ENCODE measurements at regions not wholly inside any gene's neighbourhood (a gene's known extent, or its start where the extent isn't known, plus 50 kb on each side); places are given as distances from the start of the nearest gene placed in this dataset.

- peaks cover 0 to 9% (median 0%) of the 10 kb centered on the region in 11 donors for H3K9me3 Mint-ChIP-seq
- H3K36me3 Mint-ChIP-seq = no peaks in the 10 kb centered on the region
- no peaks in the 10 kb centered on the region for H3K27me3 Mint-ChIP-seq
- no peak for DNase-seq
- no peaks in the 10 kb centered on the region for H3K9me3 ChIP-seq (ENCODE audit: control insufficient read depth in 2 of 3, low read length in 3 of 3)
- ATAC-seq = no peak
- H3K4me1 ChIP-seq (ENCODE audit: control insufficient read depth in 2 of 2, insufficient read depth in 2 of 2, low read length in 2 of 2) = no peaks in the 10 kb centered on the region
- CTCF ChIA-PET = no interaction called here
- no peak overlapping the region for H3K27ac Mint-ChIP-seq
- no peak overlapping the region for H3K4me3 ChIP-seq (ENCODE audit: low read length)
- no peaks in the 10 kb centered on the region for H3K4me1 Mint-ChIP-seq
- POLR2A ChIA-PET = no interaction called here
- no peaks in the 10 kb centered on the region for H3K27me3 ChIP-seq (ENCODE audit: control insufficient read depth in 2 of 2, insufficient read depth in 2 of 2, low read length in 2 of 2)
- H3K4me3 Mint-ChIP-seq = no peak overlapping the region
- no peak overlapping the region for H3K27ac ChIP-seq (ENCODE audit: low read depth, low read length)
- H3K36me3 ChIP-seq (ENCODE audit: control insufficient read depth in 2 of 3, insufficient read depth in 3 of 3, low read length in 3 of 3) = no peaks in the 10 kb centered on the region
- intact Hi-C loops (cut with micrococcal nuclease) = no loop called here
These were observed 1102.2 kb downstream of the TUSC7 start for GRCh38 chr3:117811786-117812185.

GRCh38 chr3:117814975-117815374 lies 1105.4 kb downstream of the TUSC7 start:
- DNase-seq (no peak), ATAC-seq (no peak)
- Mint-ChIP-seq H3K27me3 (no peaks in the 10 kb centered on the region), H3K4me1 (no peaks in the 10 kb centered on the region), H3K27ac (no peak overlapping the region), H3K9me3 (peaks cover 0 to 9% (median 0%) of the 10 kb centered on the region in 11 donors), H3K4me3 (no peak overlapping the region), H3K36me3 (no peaks in the 10 kb centered on the region)
- POLR2A ChIA-PET = no interaction called here
- Histone ChIP-seq H3K36me3 (ENCODE audit: control insufficient read depth in 2 of 3, insufficient read depth in 3 of 3, low read length in 3 of 3) (no peaks in the 10 kb centered on the region), H3K4me1 (ENCODE audit: control insufficient read depth in 2 of 2, insufficient read depth in 2 of 2, low read length in 2 of 2) (no peaks in the 10 kb centered on the region), H3K4me3 (ENCODE audit: low read length) (no peak overlapping the region), H3K9me3 (ENCODE audit: control insufficient read depth in 2 of 3, low read length in 3 of 3) (no peaks in the 10 kb centered on the region), H3K27me3 (ENCODE audit: control insufficient read depth in 2 of 2, insufficient read depth in 2 of 2, low read length in 2 of 2) (no peaks in the 10 kb centered on the region), H3K27ac (ENCODE audit: low read depth, low read length) (no peak overlapping the region)
- CTCF ChIA-PET = no interaction called here
- intact Hi-C loops (cut with micrococcal nuclease) = no loop called here

DNA sequence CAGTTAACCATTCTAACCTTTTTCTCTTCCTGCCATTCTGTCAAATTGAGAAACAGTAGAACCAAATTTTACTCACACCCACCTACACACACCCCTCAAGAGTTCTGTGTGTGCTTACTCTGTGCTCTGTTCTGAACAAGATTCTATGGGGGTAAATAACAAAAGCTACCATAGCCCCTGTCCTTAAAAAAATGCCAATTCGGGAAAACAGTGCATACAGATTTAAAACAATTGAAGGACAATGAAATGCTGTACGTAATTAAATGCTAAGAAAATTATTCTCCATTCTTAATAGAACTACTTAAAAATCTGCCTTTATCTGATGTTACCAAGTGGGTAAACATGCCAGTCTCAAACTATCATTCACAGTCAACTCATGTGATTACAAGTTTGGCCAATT lies 1107.5 kb downstream of the TUSC7 start:
- intact Hi-C loops (cut with micrococcal nuclease) = no loop called here
- no peak overlapping the region for H3K4me3 Mint-ChIP-seq
- H3K4me1 Mint-ChIP-seq = no peaks in the 10 kb centered on the region
- no peaks in the 10 kb centered on the region for H3K4me1 ChIP-seq (ENCODE audit: control insufficient read depth in 2 of 2, insufficient read depth in 2 of 2, low read length in 2 of 2)
- H3K36me3 ChIP-seq (ENCODE audit: control insufficient read depth in 2 of 3, insufficient read depth in 3 of 3, low read length in 3 of 3) = no peaks in the 10 kb centered on the region
- peaks cover 0 to 8% (median 0%) of the 10 kb centered on the region in 11 donors for H3K9me3 Mint-ChIP-seq
- no peak overlapping the region for H3K27ac ChIP-seq (ENCODE audit: low read depth, low read length)
- no peaks in the 10 kb centered on the region for H3K36me3 Mint-ChIP-seq
- H3K27me3 ChIP-seq (ENCODE audit: control insufficient read depth in 2 of 2, insufficient read depth in 2 of 2, low read length in 2 of 2) = no peaks in the 10 kb centered on the region
- no peaks in the 10 kb centered on the region for H3K27me3 Mint-ChIP-seq
- ATAC-seq = no peak
- no peaks in the 10 kb centered on the region for H3K9me3 ChIP-seq (ENCODE audit: control insufficient read depth in 2 of 3, low read length in 3 of 3)
- H3K27ac Mint-ChIP-seq = no peak overlapping the region
- no peak overlapping the region for H3K4me3 ChIP-seq (ENCODE audit: low read length)
- CTCF ChIA-PET = no interaction called here
- POLR2A ChIA-PET = no interaction called here
- DNase-seq = no peak

DNA sequence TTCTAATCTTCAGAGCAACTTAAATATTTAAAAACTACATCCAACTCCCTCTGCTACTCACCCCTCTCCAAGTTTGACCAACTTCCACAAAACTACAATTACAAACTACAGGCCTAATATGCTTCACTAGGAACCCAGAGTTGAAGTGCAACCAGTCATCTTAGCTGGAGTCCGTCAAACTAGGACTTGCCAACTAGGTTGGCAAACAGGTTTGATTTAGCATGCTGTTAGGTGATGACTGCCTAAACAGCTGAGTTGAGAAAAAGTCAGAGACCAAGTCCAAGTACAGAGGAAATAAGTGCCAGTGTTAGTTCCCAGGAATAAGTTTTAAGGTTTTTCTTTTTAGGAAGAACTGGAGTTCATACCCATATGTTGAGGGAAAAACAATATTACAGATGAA lies 1109.0 kb downstream of the TUSC7 start:
- DNase-seq = no peak
- Histone ChIP-seq H3K36me3 (ENCODE audit: control insufficient read depth in 2 of 3, insufficient read depth in 3 of 3, low read length in 3 of 3) (no peaks in the 10 kb centered on the region), H3K4me1 (ENCODE audit: control insufficient read depth in 2 of 2, insufficient read depth in 2 of 2, low read length in 2 of 2) (no peaks in the 10 kb centered on the region), H3K27ac (ENCODE audit: low read depth, low read length) (no peak overlapping the region), H3K9me3 (ENCODE audit: control insufficient read depth in 2 of 3, low read length in 3 of 3) (no peaks in the 10 kb centered on the region), H3K4me3 (ENCODE audit: low read length) (no peak overlapping the region), H3K27me3 (ENCODE audit: control insufficient read depth in 2 of 2, insufficient read depth in 2 of 2, low read length in 2 of 2) (no peaks in the 10 kb centered on the region)
- Mint-ChIP-seq H3K27me3 (no peaks in the 10 kb centered on the region), H3K27ac (no peak overlapping the region), H3K9me3 (peaks cover 0 to 8% (median 0%) of the 10 kb centered on the region in 11 donors), H3K4me3 (no peak overlapping the region), H3K36me3 (no peaks in the 10 kb centered on the region), H3K4me1 (no peaks in the 10 kb centered on the region)
- no peak for ATAC-seq
- POLR2A ChIA-PET = no interaction called here
- CTCF ChIA-PET = no interaction called here
- intact Hi-C loops (cut with micrococcal nuclease) = no loop called here

DNA sequence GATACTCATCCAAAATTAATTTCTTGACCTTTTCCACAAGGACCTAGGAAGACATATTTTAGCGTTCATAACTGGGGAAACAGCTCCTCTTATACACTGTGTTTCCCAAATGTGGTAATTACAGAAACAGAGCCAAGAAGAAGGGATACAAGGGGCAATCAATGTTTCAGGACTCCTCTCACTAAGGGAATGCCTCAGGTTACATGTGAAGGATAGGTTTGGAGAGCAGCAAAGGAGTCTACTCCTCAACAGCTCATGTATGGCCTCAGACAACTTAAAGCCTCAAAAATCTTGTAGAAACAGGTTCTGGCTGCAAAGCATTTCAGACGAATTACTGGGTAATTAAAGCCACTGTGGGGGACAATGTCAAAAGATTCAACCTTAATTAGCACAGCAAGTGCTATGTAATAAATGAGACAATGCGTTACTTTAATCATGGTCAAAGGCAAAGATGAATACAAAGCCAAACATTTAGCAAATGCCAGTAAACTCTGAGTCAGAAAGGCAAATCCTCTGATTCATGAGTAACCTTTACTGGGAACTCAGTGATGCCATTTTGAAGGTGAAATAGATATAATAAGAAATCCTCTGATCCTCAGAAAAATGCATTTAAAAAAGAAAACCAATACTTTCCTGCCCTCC lies 1111.2 kb downstream of the TUSC7 start:
- H3K36me3 Mint-ChIP-seq = no peaks in the 10 kb centered on the region
- Histone ChIP-seq H3K36me3 (ENCODE audit: control insufficient read depth in 2 of 3, insufficient read depth in 3 of 3, low read length in 3 of 3) (no peaks in the 10 kb centered on the region), H3K4me3 (ENCODE audit: low read length) (no peak overlapping the region), H3K27ac (ENCODE audit: low read depth, low read length) (no peak overlapping the region), H3K4me1 (ENCODE audit: control insufficient read depth in 2 of 2, insufficient read depth in 2 of 2, low read length in 2 of 2) (no peaks in the 10 kb centered on the region), H3K9me3 (ENCODE audit: control insufficient read depth in 2 of 3, low read length in 3 of 3) (no peaks in the 10 kb centered on the region), H3K27me3 (ENCODE audit: control insufficient read depth in 2 of 2, insufficient read depth in 2 of 2, low read length in 2 of 2) (no peaks in the 10 kb centered on the region)
- ChIA-PET POLR2A (no interaction called here), CTCF (no interaction called here)
- no peak overlapping the region for H3K4me3 Mint-ChIP-seq
- no peaks in the 10 kb centered on the region for H3K27me3 Mint-ChIP-seq
- ATAC-seq (no peak), DNase-seq (no peak)
- intact Hi-C loops (cut with micrococcal nuclease) = no loop called here
- no peaks in the 10 kb centered on the region for H3K4me1 Mint-ChIP-seq
- no peak overlapping the region for H3K27ac Mint-ChIP-seq
- peaks cover 0 to 6% (median 1%) of the 10 kb centered on the region in 11 donors for H3K9me3 Mint-ChIP-seq

- ChIA-PET POLR2A (no interaction called here), CTCF (no interaction called here)
- no peak overlapping the region for H3K27ac ChIP-seq (ENCODE audit: low read depth, low read length)
- H3K9me3 Mint-ChIP-seq = peaks cover 0 to 10% (median 1%) of the 10 kb centered on the region in 11 donors
- H3K4me3 Mint-ChIP-seq = no peak overlapping the region
- intact Hi-C loops (cut with micrococcal nuclease) = no loop called here
- no peaks in the 10 kb centered on the region for H3K36me3 Mint-ChIP-seq
- H3K4me1 ChIP-seq (ENCODE audit: control insufficient read depth in 2 of 2, insufficient read depth in 2 of 2, low read length in 2 of 2) = no peaks in the 10 kb centered on the region
- H3K27me3 ChIP-seq (ENCODE audit: control insufficient read depth in 2 of 2, insufficient read depth in 2 of 2, low read length in 2 of 2) = no peaks in the 10 kb centered on the region
- H3K9me3 ChIP-seq (ENCODE audit: control insufficient read depth in 2 of 3, low read length in 3 of 3) = no peaks in the 10 kb centered on the region
- DNase-seq = no peak
- H3K27ac Mint-ChIP-seq = no peak overlapping the region
- no peaks in the 10 kb centered on the region for H3K36me3 ChIP-seq (ENCODE audit: control insufficient read depth in 2 of 3, insufficient read depth in 3 of 3, low read length in 3 of 3)
- H3K4me1 Mint-ChIP-seq = no peaks in the 10 kb centered on the region
- no peak for ATAC-seq
- no peak overlapping the region for H3K4me3 ChIP-seq (ENCODE audit: low read length)
- no peaks in the 10 kb centered on the region for H3K27me3 Mint-ChIP-seq
These were observed 1112.8 kb downstream of the TUSC7 start for GRCh38 chr3:117822416-117822815.

GRCh38 chr3:117836296-117836695 lies 1126.7 kb downstream of the TUSC7 start:
- no peaks in the 10 kb centered on the region for H3K4me1 ChIP-seq (ENCODE audit: control insufficient read depth in 2 of 2, insufficient read depth in 2 of 2, low read length in 2 of 2)
- intact Hi-C loops (cut with micrococcal nuclease) = no loop called here
- CTCF ChIA-PET = no interaction called here
- no peaks in the 10 kb centered on the region for H3K4me1 Mint-ChIP-seq
- H3K27ac Mint-ChIP-seq = no peak overlapping the region
- no peaks in the 10 kb centered on the region for H3K9me3 ChIP-seq (ENCODE audit: control insufficient read depth in 2 of 3, low read length in 3 of 3)
- no peaks in the 10 kb centered on the region for H3K36me3 Mint-ChIP-seq
- DNase-seq (no peak), ATAC-seq (no peak)
- POLR2A ChIA-PET = no interaction called here
- no peak overlapping the region for H3K4me3 Mint-ChIP-seq
- H3K4me3 ChIP-seq (ENCODE audit: low read length) = no peak overlapping the region
- no peaks in the 10 kb centered on the region for H3K27me3 ChIP-seq (ENCODE audit: control insufficient read depth in 2 of 2, insufficient read depth in 2 of 2, low read length in 2 of 2)
- H3K27me3 Mint-ChIP-seq = peaks cover 0 to 3% (median 0%) of the 10 kb centered on the region in 5 donors
- no peaks in the 10 kb centered on the region for H3K36me3 ChIP-seq (ENCODE audit: control insufficient read depth in 2 of 3, insufficient read depth in 3 of 3, low read length in 3 of 3)
- H3K27ac ChIP-seq (ENCODE audit: low read depth, low read length) = no peak overlapping the region
- peaks cover 0 to 30% (median 0%) of the 10 kb centered on the region in 11 donors for H3K9me3 Mint-ChIP-seq

Measured in naive thymus-derived CD4-positive, alpha-beta T cell (primary cell).